AG10803 (cell line): ENCODE measurements at regions not wholly inside any gene's neighbourhood (a gene's known extent, or its start where the extent isn't known, plus 50 kb on each side); places are given as distances from the start of the nearest gene placed in this dataset.
A peak's percentile ranks its signal among the peaks of the same experiment; 100 is the strongest.

Experiments
- DNase-seq: peaks from one replicate; pipeline ENCODE4 v3.0.0; 2010; ENCODE audit warnings: low read depth
- H3K4me3 ChIP-seq: 2 replicates; pipeline ENCODE4 v1.5.1; 2011; ENCODE audit warnings: mild to moderate bottlenecking, low read length, control low read depth
- CTCF ChIP-seq: conservative IDR thresholded peaks from 2 replicates; pipeline ENCODE4 v1.5.1; 2011; ENCODE audit warnings: mild to moderate bottlenecking, low read length, control low read depth, inconsistent platforms

DNA sequence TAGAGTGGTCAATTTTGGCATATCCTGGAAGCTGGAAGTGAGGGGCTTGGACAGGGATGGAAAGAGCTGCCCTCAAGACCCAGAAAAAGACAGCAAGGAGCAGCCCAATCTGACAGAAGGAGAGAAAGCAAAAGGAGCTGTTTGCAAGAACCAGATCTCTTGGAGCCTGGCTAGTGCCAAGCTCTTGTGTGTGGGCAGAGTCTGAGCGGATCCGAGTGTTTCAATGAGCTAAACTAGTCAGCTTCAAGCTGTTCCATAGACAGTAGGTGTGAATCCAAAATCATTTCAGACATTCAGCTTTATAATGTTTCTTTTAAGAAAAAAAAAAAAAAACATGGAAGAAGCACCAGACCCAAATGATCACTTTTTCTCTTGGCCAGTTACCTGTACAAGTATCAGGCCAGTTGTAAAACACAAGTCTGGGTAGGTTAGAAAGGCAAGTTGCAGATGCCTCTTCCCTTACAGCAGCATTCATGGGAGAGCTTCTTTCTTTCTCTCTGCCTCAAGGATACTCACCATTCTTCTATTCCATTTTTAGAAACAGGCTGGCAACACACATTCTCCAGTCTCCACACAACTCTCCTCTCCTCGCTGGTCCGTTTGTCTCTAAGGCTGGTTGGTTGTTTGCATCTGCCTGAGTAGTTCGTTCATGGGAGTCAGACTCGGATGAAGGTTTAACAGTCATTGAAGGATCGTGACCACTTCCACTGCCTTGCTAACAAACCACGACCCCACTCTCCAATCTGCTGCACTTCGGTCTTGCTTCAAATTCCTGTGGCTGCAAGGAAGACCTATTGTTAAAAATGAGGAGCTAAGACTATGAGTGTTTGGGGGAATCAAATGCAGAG is 105.2 kb upstream of the GATB start:
- DNase-seq, result no peak
- H3K4me3 ChIP-seq, result no peak overlapping the region
- TF ChIP-seq CTCF, result no peak

- H3K4me3 ChIP-seq, result no peak overlapping the region
- DNase-seq, result no peak
- no peak for TF ChIP-seq CTCF
Measured at GRCh38 chr4:151865312-151865711, 104.5 kb upstream of the GATB start.

GRCh38 chr4:151864068-151864467 is 103.3 kb upstream of the GATB start:
- TF ChIP-seq CTCF, result no peak
- no peak for DNase-seq
- no peak overlapping the region for H3K4me3 ChIP-seq

GRCh38 chr4:151862766-151863165 is 102.0 kb upstream of the GATB start:
- no peak overlapping the region for H3K4me3 ChIP-seq
- DNase-seq, result peak; percentile 13
- TF ChIP-seq CTCF, result no peak

DNA sequence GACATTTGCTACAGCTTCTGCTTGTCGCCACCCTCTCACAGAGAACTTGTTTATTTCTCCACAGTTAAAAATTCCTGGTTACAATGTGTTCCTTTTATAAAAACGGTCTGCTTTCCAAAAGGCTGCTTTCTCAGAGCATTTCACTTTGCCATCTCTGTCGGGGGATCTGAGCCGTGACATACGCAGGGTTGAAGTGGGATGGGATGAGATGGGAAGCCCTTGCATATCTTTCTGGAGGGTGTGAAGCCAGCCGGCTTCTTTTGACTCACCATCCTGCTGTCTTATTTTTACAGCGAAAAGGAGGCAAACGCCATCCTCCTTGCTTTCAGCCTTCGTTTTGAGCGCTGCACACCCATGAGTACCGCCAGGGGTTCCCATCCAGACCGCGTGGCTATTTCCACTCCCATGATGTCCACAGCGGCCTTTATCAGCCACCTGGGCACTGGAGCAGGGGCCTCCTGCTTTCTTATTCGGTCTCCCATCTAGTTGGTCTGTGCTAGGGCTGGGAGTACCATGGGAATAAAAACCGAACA is 99.8 kb upstream of the GATB start:
- DNase-seq, result no peak
- H3K4me3 ChIP-seq, result no peak overlapping the region
- TF ChIP-seq CTCF, result no peak

DNA sequence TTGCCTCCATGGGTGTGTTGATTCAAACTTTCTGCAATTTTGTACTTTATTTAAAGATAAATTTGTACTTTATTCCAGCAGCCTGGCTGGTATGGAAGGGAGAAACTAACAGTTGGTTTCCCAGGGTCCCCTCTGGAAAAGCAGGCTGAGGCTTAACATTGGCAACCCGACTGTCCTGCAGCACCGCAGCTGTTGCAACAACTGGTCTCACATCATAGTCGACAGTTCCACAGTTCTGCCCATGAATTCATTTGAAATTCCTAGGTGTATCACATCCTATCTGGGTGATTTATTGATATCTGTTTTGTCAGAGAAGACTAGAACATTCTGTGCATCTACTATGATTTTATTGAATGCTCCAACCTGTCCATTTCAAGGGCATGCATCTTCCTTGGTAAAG is 98.8 kb upstream of the GATB start:
- no peak for TF ChIP-seq CTCF
- no peak for DNase-seq
- H3K4me3 ChIP-seq, result no peak overlapping the region

- peak; percentile 7 for DNase-seq
- TF ChIP-seq CTCF, result no peak
- no peak overlapping the region for H3K4me3 ChIP-seq
Measured at GRCh38 chr4:151858356-151858755, 97.5 kb upstream of the GATB start.
